Endometrium (tissue), 2 donors: ENCODE measurements at regions not wholly inside any gene's neighbourhood (a gene's known extent, or its start where the extent isn't known, plus 50 kb on each side); places are given as distances from the start of the nearest gene placed in this dataset.

ENCODE experiments used
- FAIRE-seq: peaks from 2 replicates; lab custom pipeline; 2012; peaks lifted over from hg19 to GRCh38; lab: Jason Lieb, UNC
- donor health status: control.
- donor health status: control.

- FAIRE-seq = no peak
Measured at GRCh38 chr12:115857160-115857920, 420.2 kb downstream of the MED13L start.

GRCh38 chr12:115852054-115852453, 425.4 kb downstream of the MED13L start:
- no peak for FAIRE-seq

- FAIRE-seq = no peak
Measured at GRCh38 chr12:115850957-115851356, 426.5 kb downstream of the MED13L start.

GRCh38 chr12:115849262-115849943, 428.1 kb downstream of the MED13L start:
- FAIRE-seq = no peak

- no peak for FAIRE-seq
Measured at GRCh38 chr12:115847398-115847797, 430.1 kb downstream of the MED13L start.

- FAIRE-seq = no peak
Measured at GRCh38 chr12:115846516-115846915, 431.0 kb downstream of the MED13L start.

GRCh38 chr12:115840159-115840558, 437.3 kb downstream of the MED13L start:
- no peak for FAIRE-seq

- no peak for FAIRE-seq
Measured at GRCh38 chr12:115838952-115839351, 438.5 kb downstream of the MED13L start.

GRCh38 chr12:115837220-115837619, 440.3 kb downstream of the MED13L start:
- no peak for FAIRE-seq

GRCh38 chr12:115835445-115835844, 442.0 kb downstream of the MED13L start:
- no peak for FAIRE-seq

- FAIRE-seq = no peak
Measured at GRCh38 chr12:115833704-115834103, 443.8 kb downstream of the MED13L start.

- no peak for FAIRE-seq
Measured at GRCh38 chr12:115830633-115831032, 446.9 kb downstream of the MED13L start.

GRCh38 chr12:115830070-115830469, 447.4 kb downstream of the MED13L start:
- FAIRE-seq = no peak

- no peak for FAIRE-seq
Measured at GRCh38 chr12:115828168-115828567, 449.3 kb downstream of the MED13L start.

GRCh38 chr12:115824936-115825602, 452.4 kb downstream of the MED13L start:
- FAIRE-seq = no peak

GRCh38 chr12:115823635-115824034, 453.9 kb downstream of the MED13L start:
- no peak for FAIRE-seq

- no peak for FAIRE-seq
Measured at GRCh38 chr12:115820656-115821055, 456.8 kb downstream of the MED13L start.

- FAIRE-seq = no peak
Measured at GRCh38 chr12:115818973-115819372, 458.5 kb downstream of the MED13L start.

- FAIRE-seq = no peak
Measured at GRCh38 chr12:115817389-115817788, 460.1 kb downstream of the MED13L start.

GRCh38 chr12:115815924-115816323, 461.6 kb downstream of the MED13L start:
- FAIRE-seq = no peak

GRCh38 chr12:115813256-115813655, 464.2 kb downstream of the MED13L start:
- FAIRE-seq = no peak

- FAIRE-seq = no peak
Measured at GRCh38 chr12:115811929-115812328, 465.6 kb downstream of the MED13L start.

- no peak for FAIRE-seq
Measured at GRCh38 chr12:115811045-115811444, 466.4 kb downstream of the MED13L start.
